Prostate gland (tissue), 2 donors: ENCODE measurements at regions not wholly inside any gene's neighbourhood (a gene's known extent, or its start where the extent isn't known, plus 50 kb on each side); places are given as distances from the start of the nearest gene placed in this dataset.

Source experiments
- DNase-seq: peaks from one replicate; pipeline ENCODE4 v3.0.0-alpha.2; 2019; ENCODE audit warnings: low spot score
- H3K27ac ChIP-seq, 2 donors: fragments of 200-600 bp; sonication (generic); 2 replicates each; pipeline ENCODE4 v1.5.1; 2017 to 2019
- H3K27me3 ChIP-seq: fragments of 200-600 bp; sonication (generic); replicated peaks from 2 replicates; pipeline ENCODE4 v1.5.1; 2019; ENCODE audit not compliant: insufficient read depth
- H3K36me3 ChIP-seq, 2 donors: fragments of 200-600 bp; sonication (generic); 1 replicate in 1 of 2; 2 replicates in 1 of 2; pipeline versions ENCODE4 v1.5.1 to v1.8.1; 2017 to 2019
- H3K4me1 ChIP-seq: fragments of 200-600 bp; sonication (generic); replicated peaks from 2 replicates; pipeline ENCODE4 v1.5.1; 2019
- H3K4me3 ChIP-seq, 2 donors: fragments of 200-600 bp; sonication (generic); 2 replicates each; pipeline ENCODE4 v1.5.1; 2017 to 2019
- H3K9me3 ChIP-seq: fragments of 200-600 bp; sonication (generic); 2 replicates; pipeline ENCODE4 v1.5.1; 2017
- CTCF ChIP-seq, 4 experiments: fragments of 200-600 bp in 2 of 4; fragments of 450-650 bp in 2 of 4; sonication (generic) in 2 of 4; IDR thresholded peaks; 1 replicate in 3 of 4; 2 replicates in 1 of 4; pipeline ENCODE4 v1.5.1; 2016 to 2019; ENCODE audit warnings: antibody characterized with exemption in 4 of 4, mild to moderate bottlenecking in 2 of 4, moderate library complexity in 2 of 4
- POLR2A ChIP-seq: fragments of 450-650 bp; IDR thresholded peaks from one replicate; pipeline ENCODE4 v1.6.1; 2016; ENCODE audit warnings: antibody characterized with exemption, mild to moderate bottlenecking
- POLR2AphosphoS5 ChIP-seq: sonication (generic); formaldehyde crosslinking; IDR thresholded peaks from one replicate; pipeline ENCODE4 v1.6.1; 2017; ENCODE audit warnings: antibody characterized with exemption
- WGBS: methylation state at CpG from one replicate; pipeline ENCODE4 v1.1.5; 2018; 5-methylcytosine and 5-hydroxymethylcytosine counted together
- intact Hi-C: fragments of 100-400 bp; cut with DNase I; formaldehyde crosslinking; loops from one replicate; pipeline ENCODE4 v1.14.2; 2022

- TF ChIP-seq POLR2A (no peak), POLR2AphosphoS5 (no peak), CTCF (IDR thresholded peaks at IDR 0.05) (no peak)
- no peaks in the 10 kb centered on the region for H3K4me1 ChIP-seq
- WGBS: 97% methylated on average over 1 of the region's 1 CpG
These were observed 686.8 kb downstream of the OTOL1 start for GRCh38 chr3:162183440-162183839.

GRCh38 chr3:162192340-162193029 lies 695.9 kb downstream of the OTOL1 start:
- DNase-seq: no peak
- TF ChIP-seq CTCF (IDR thresholded peaks at IDR 0.05) (no peak), POLR2A (no peak), POLR2AphosphoS5 (no peak)
- Histone ChIP-seq H3K4me1 (no peaks in the 10 kb centered on the region), H3K4me3 (no peak overlapping the region), H3K27me3 (no peaks in the 10 kb centered on the region), H3K9me3 (no peaks in the 10 kb centered on the region), H3K36me3 (no peaks in the 10 kb centered on the region), H3K27ac (no peak overlapping the region)
- 68% methylated on average over 1 of the region's 1 CpG for WGBS
- intact Hi-C loops: no loop called here

More at GRCh38 chr3:162183440-162183839, 686.8 kb downstream of the OTOL1 start:
- Histone ChIP-seq H3K36me3 (no peaks in the 10 kb centered on the region), H3K27ac (no peak overlapping the region), H3K27me3 (no peaks in the 10 kb centered on the region), H3K4me3 (no peak overlapping the region), H3K9me3 (no peaks in the 10 kb centered on the region)
- DNase-seq: no peak
- intact Hi-C loops: no loop called here

GRCh38 chr3:162193148-162194095 lies 696.8 kb downstream of the OTOL1 start:
- TF ChIP-seq POLR2AphosphoS5 (no peak), POLR2A (no peak), CTCF (IDR thresholded peaks at IDR 0.05) (no peak)
- no peak for DNase-seq
- Histone ChIP-seq H3K27ac (no peak overlapping the region), H3K9me3 (no peaks in the 10 kb centered on the region), H3K36me3 (no peaks in the 10 kb centered on the region), H3K4me3 (no peak overlapping the region), H3K4me1 (no peaks in the 10 kb centered on the region), H3K27me3 (no peaks in the 10 kb centered on the region)
- intact Hi-C loops: no loop called here
- WGBS: 88% methylated on average over 4 of the region's 4 CpGs

- Histone ChIP-seq H3K27ac (no peak overlapping the region), H3K36me3 (no peaks in the 10 kb centered on the region), H3K27me3 (no peaks in the 10 kb centered on the region), H3K4me1 (no peaks in the 10 kb centered on the region), H3K9me3 (no peaks in the 10 kb centered on the region), H3K4me3 (no peak overlapping the region)
- TF ChIP-seq CTCF (IDR thresholded peaks at IDR 0.05): no peak
- no peak for TF ChIP-seq POLR2A
- TF ChIP-seq POLR2AphosphoS5: no peak
- intact Hi-C loops: no loop called here
- 57% methylated on average over 3 of the region's 3 CpGs for WGBS
- DNase-seq: no peak
These were observed 698.5 kb downstream of the OTOL1 start for GRCh38 chr3:162195147-162195546.
